ENCODE measurements at regions not wholly inside any gene's neighbourhood (a gene's known extent, or its start where the extent isn't known, plus 50 kb on each side); places are given as distances from the start of the nearest gene placed in this dataset.

- no peak for DNase-seq (ENCODE audit: low read depth in 4 of 4, low spot score in 3 of 4)
Measured at GRCh38 chr10:107847620-107848019, 683.1 kb upstream of the SORCS1 start.

GRCh38 chr10:107834706-107835105 lies 670.2 kb upstream of the SORCS1 start:
- no peak for DNase-seq (ENCODE audit: low read depth in 4 of 4, low spot score in 3 of 4)

- no peak for DNase-seq (ENCODE audit: low read depth in 4 of 4, low spot score in 3 of 4)
Measured at GRCh38 chr10:107831772-107832171, 667.3 kb upstream of the SORCS1 start.

GRCh38 chr10:107829161-107829560 lies 664.7 kb upstream of the SORCS1 start:
- DNase-seq (ENCODE audit: low read depth in 4 of 4, low spot score in 3 of 4) = no peak

- DNase-seq (ENCODE audit: low read depth in 4 of 4, low spot score in 3 of 4) = no peak
Measured at GRCh38 chr10:107826171-107826570, 661.7 kb upstream of the SORCS1 start.

- DNase-seq (ENCODE audit: low read depth in 4 of 4, low spot score in 3 of 4) = no peak
Measured at GRCh38 chr10:107814865-107815487, 650.5 kb upstream of the SORCS1 start.

GRCh38 chr10:107813451-107814162 lies 649.1 kb upstream of the SORCS1 start:
- DNase-seq (ENCODE audit: low read depth in 4 of 4, low spot score in 3 of 4) = no peak

GRCh38 chr10:107809889-107810288 lies 645.4 kb upstream of the SORCS1 start:
- DNase-seq (ENCODE audit: low read depth in 4 of 4, low spot score in 3 of 4) = no peak

- no peak for DNase-seq (ENCODE audit: low read depth in 4 of 4, low spot score in 3 of 4)
Measured at GRCh38 chr10:107807836-107808235, 643.3 kb upstream of the SORCS1 start.

- no peak for DNase-seq (ENCODE audit: low read depth in 4 of 4, low spot score in 3 of 4)
Measured at GRCh38 chr10:107806026-107806425, 641.5 kb upstream of the SORCS1 start.

- DNase-seq (ENCODE audit: low read depth in 4 of 4, low spot score in 3 of 4) = no peak
Measured at GRCh38 chr10:107803546-107803945, 639.0 kb upstream of the SORCS1 start.

GRCh38 chr10:107800061-107800460 lies 635.6 kb upstream of the SORCS1 start:
- DNase-seq (ENCODE audit: low read depth in 4 of 4, low spot score in 3 of 4) = no peak

- no peak for DNase-seq (ENCODE audit: low read depth in 4 of 4, low spot score in 3 of 4)
Measured at GRCh38 chr10:107790271-107790670, 625.8 kb upstream of the SORCS1 start.

GRCh38 chr10:107771066-107771465 lies 606.6 kb upstream of the SORCS1 start:
- no peak for DNase-seq (ENCODE audit: low read depth in 4 of 4, low spot score in 3 of 4)

GRCh38 chr10:107767185-107767584 lies 602.7 kb upstream of the SORCS1 start:
- no peak for DNase-seq (ENCODE audit: low read depth in 4 of 4, low spot score in 3 of 4)

- no peak for DNase-seq (ENCODE audit: low read depth in 4 of 4, low spot score in 3 of 4)
Measured at GRCh38 chr10:107754814-107755213, 590.3 kb upstream of the SORCS1 start.

- DNase-seq (ENCODE audit: low read depth in 4 of 4, low spot score in 3 of 4) = no peak
Measured at GRCh38 chr10:107749235-107749634, 584.7 kb upstream of the SORCS1 start.

GRCh38 chr10:107747851-107748250 lies 583.3 kb upstream of the SORCS1 start:
- DNase-seq (ENCODE audit: low read depth in 4 of 4, low spot score in 3 of 4) = no peak

- DNase-seq (ENCODE audit: low read depth in 4 of 4, low spot score in 3 of 4) = no peak
Measured at GRCh38 chr10:107741971-107742370, 577.5 kb upstream of the SORCS1 start.

- no peak for DNase-seq (ENCODE audit: low read depth in 4 of 4, low spot score in 3 of 4)
Measured at GRCh38 chr10:107740962-107741690, 576.6 kb upstream of the SORCS1 start.

- DNase-seq (ENCODE audit: low read depth in 4 of 4, low spot score in 3 of 4) = no peak
Measured at GRCh38 chr10:107739951-107740350, 575.4 kb upstream of the SORCS1 start.
